ENCODE measurements at regions not wholly inside any gene's neighbourhood (a gene's known extent, or its start where the extent isn't known, plus 50 kb on each side); places are given as distances from the start of the nearest gene placed in this dataset.
"Not testable (repeated sequence)": the region's sequence is repeated elsewhere in the genome, so short reads cannot be mapped to it uniquely, and the experiment has no call there.

GRCh38 chrY:8888371-8888770 is 448.9 kb upstream of the TSPY4 start:
- Mint-ChIP-seq H3K36me3 (ENCODE audit: low read depth) (no peaks in the 10 kb centered on the region), H3K27me3 (no peaks in the 10 kb centered on the region), H3K27ac (no peak overlapping the region), H3K4me3 (no peak overlapping the region), H3K4me1 (ENCODE audit: low read depth) (no peaks in the 10 kb centered on the region), H3K9me3 (no peaks in the 10 kb centered on the region)

GRCh38 chrY:8897876-8898275 is 439.4 kb upstream of the TSPY4 start:
- Mint-ChIP-seq H3K36me3 (ENCODE audit: low read depth) (no peaks in the 10 kb centered on the region), H3K27me3 (no peaks in the 10 kb centered on the region)

GRCh38 chrY:8905141-8905540 is 432.1 kb upstream of the TSPY4 start:
- Mint-ChIP-seq H3K27ac (no peak overlapping the region), H3K9me3 (no peaks in the 10 kb centered on the region), H3K4me1 (ENCODE audit: low read depth) (no peaks in the 10 kb centered on the region), H3K36me3 (ENCODE audit: low read depth) (no peaks in the 10 kb centered on the region), H3K27me3 (no peaks in the 10 kb centered on the region), H3K4me3 (no peak overlapping the region)

More at GRCh38 chrY:8897876-8898275, 439.4 kb upstream of the TSPY4 start:
- Mint-ChIP-seq H3K27ac (no peak overlapping the region), H3K9me3 (no peaks in the 10 kb centered on the region), H3K4me1 (ENCODE audit: low read depth) (no peaks in the 10 kb centered on the region), H3K4me3 (no peak overlapping the region)

- H3K27ac Mint-ChIP-seq; H3K9me3 Mint-ChIP-seq; H3K4me1 Mint-ChIP-seq (ENCODE audit: low read depth); H3K4me3 Mint-ChIP-seq; H3K27me3 Mint-ChIP-seq; H3K36me3 Mint-ChIP-seq (ENCODE audit: low read depth): not testable (repeated sequence)
Measured at GRCh38 chrY:8922576-8922975, 414.7 kb upstream of the TSPY4 start.
